ENCODE measurements at regions not wholly inside any gene's neighbourhood (a gene's known extent, or its start where the extent isn't known, plus 50 kb on each side); places are given as distances from the start of the nearest gene placed in this dataset.

- Histone ChIP-seq H3K4me3 (no peak overlapping the region), H3K27ac (no peak overlapping the region)
- no peak for DNase-seq (ENCODE audit: low spot score)
- TF ChIP-seq, protein P1, sequence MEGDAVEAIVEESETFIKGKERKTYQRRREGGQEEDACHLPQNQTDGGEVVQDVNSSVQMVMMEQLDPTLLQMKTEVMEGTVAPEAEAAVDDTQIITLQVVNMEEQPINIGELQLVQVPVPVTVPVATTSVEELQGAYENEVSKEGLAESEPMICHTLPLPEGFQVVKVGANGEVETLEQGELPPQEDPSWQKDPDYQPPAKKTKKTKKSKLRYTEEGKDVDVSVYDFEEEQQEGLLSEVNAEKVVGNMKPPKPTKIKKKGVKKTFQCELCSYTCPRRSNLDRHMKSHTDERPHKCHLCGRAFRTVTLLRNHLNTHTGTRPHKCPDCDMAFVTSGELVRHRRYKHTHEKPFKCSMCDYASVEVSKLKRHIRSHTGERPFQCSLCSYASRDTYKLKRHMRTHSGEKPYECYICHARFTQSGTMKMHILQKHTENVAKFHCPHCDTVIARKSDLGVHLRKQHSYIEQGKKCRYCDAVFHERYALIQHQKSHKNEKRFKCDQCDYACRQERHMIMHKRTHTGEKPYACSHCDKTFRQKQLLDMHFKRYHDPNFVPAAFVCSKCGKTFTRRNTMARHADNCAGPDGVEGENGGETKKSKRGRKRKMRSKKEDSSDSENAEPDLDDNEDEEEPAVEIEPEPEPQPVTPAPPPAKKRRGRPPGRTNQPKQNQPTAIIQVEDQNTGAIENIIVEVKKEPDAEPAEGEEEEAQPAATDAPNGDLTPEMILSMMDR (IDR thresholded peaks at IDR 0.05), result no peak
Measured at GRCh38 chr2:164143183-164143930, 407.5 kb upstream of the FIGN start.

DNA sequence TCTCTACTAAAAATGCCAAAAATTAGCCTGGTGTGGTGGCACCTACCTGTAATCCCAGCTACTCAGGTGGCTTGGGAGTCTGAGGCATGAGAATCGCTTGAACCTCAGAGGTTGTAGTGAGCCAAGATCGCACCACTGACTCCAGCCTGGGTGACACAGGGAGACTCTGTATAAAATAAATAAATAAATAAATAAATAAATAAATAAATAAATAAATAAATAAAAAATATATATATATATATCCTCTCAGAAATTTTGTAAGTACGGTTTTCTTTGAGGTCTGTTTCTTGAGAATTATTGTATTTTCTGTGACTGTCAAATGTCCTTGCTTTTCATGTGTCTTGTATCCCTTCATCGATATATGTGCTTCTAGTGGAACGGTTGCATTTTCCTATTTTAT is 406.9 kb upstream of the FIGN start:
- TF ChIP-seq, protein P1 (IDR thresholded peaks at IDR 0.05), result no peak
- Histone ChIP-seq H3K4me3 (no peak overlapping the region), H3K27ac (no peak overlapping the region)
- DNase-seq (ENCODE audit: low spot score), result no peak

DNA sequence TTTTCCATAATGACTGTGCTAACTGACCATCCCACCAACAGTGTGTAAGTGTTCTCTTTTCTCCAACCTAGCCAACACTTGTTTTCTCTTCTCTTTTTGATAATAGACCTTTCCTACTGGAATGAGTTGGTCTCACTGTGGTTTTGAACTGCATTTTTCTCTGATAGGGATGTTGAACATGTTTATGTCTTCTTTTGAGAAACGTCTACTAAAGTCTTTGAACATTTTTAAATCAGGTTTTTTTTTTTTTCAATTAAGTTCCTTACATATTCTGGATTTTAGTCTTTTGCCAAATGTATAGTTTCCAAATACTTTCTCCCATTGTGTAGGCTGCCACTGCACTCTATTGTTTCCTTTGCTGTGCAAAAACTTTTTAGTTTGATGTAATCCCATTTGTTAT is 405.5 kb upstream of the FIGN start:
- Histone ChIP-seq H3K27ac (no peak overlapping the region), H3K4me3 (no peak overlapping the region)
- TF ChIP-seq, protein P1 (IDR thresholded peaks at IDR 0.05), result no peak
- DNase-seq (ENCODE audit: low spot score), result no peak

DNA sequence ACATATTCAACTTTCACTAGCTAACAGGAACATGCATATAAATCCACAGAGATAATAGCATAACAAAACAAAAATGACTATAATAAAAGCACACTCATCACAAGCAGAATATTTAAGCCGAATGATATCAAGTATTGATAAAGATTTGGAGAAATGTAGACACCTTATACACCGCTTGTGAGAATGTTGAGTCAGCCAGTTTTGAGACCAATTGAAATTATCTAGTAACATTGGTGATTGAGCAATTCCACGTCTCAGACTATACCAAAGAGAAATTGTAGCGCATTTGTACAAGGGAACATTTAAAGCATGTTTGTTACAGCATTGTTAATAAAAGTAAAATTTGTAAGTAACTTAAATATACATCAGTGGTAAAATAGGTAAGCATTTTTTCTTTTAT is 402.9 kb upstream of the FIGN start:
- Histone ChIP-seq H3K27ac (no peak overlapping the region), H3K4me3 (no peak overlapping the region)
- DNase-seq (ENCODE audit: low spot score), result no peak
- TF ChIP-seq, protein P1 (IDR thresholded peaks at IDR 0.05), result no peak

- no peak overlapping the region for H3K27ac ChIP-seq
- DNase-seq (ENCODE audit: low spot score), result no peak
- TF ChIP-seq, protein P1 (IDR thresholded peaks at IDR 0.05), result no peak
- no peak overlapping the region for H3K4me3 ChIP-seq
Measured at GRCh38 chr2:164134336-164134735, 398.5 kb upstream of the FIGN start.

- TF ChIP-seq, protein P1 (IDR thresholded peaks at IDR 0.05), result no peak
- no peak for DNase-seq (ENCODE audit: low spot score)
- H3K4me3 ChIP-seq, result no peak overlapping the region
- H3K27ac ChIP-seq, result no peak overlapping the region
Measured at GRCh38 chr2:164127971-164128527, 392.2 kb upstream of the FIGN start.

Data from coronary artery (tissue), 2 donors.